ENCODE measurements at regions not wholly inside any gene's neighbourhood (a gene's known extent, or its start where the extent isn't known, plus 50 kb on each side); places are given as distances from the start of the nearest gene placed in this dataset.

GRCh38 chr4:35541146-35541887, 703.0 kb downstream of the ARAP2 start:
- no peak overlapping the region for H3K4me3 Mint-ChIP-seq (ENCODE audit: low read depth, unreplicated experiment)
- H3K9me3 Mint-ChIP-seq (ENCODE audit: low read depth, unreplicated experiment) = peaks cover 2% of the 10 kb centered on the region
- H3K27me3 Mint-ChIP-seq (ENCODE audit: unreplicated experiment) = no peaks in the 10 kb centered on the region
- no peak for DNase-seq
- H3K4me1 Mint-ChIP-seq (ENCODE audit: low read depth, unreplicated experiment) = no peaks in the 10 kb centered on the region
- intact Hi-C loops (cut with micrococcal nuclease; ENCODE audit: unreplicated experiment) = no loop called here
- CTCF ChIA-PET = no interaction called here
- no peaks in the 10 kb centered on the region for H3K36me3 Mint-ChIP-seq (ENCODE audit: insufficient read depth, unreplicated experiment)
- H3K27ac Mint-ChIP-seq (ENCODE audit: unreplicated experiment) = no peak overlapping the region
- TF ChIP-seq CTCF (IDR thresholded peaks at IDR 0.05; ENCODE audit: unreplicated experiment) = no peak
- BruUV-seq (replicated peaks) = no TSS peak

- no peak for TF ChIP-seq CTCF (IDR thresholded peaks at IDR 0.05; ENCODE audit: unreplicated experiment)
- Mint-ChIP-seq H3K9me3 (ENCODE audit: low read depth, unreplicated experiment) (peaks cover 2% of the 10 kb centered on the region), H3K27me3 (ENCODE audit: unreplicated experiment) (no peaks in the 10 kb centered on the region), H3K4me1 (ENCODE audit: low read depth, unreplicated experiment) (no peaks in the 10 kb centered on the region), H3K36me3 (ENCODE audit: insufficient read depth, unreplicated experiment) (no peaks in the 10 kb centered on the region), H3K27ac (ENCODE audit: unreplicated experiment) (no peak overlapping the region), H3K4me3 (ENCODE audit: low read depth, unreplicated experiment) (no peak overlapping the region)
- no peak for DNase-seq
- CTCF ChIA-PET = no interaction called here
- intact Hi-C loops (cut with micrococcal nuclease; ENCODE audit: unreplicated experiment) = no loop called here
- no TSS peak for BruUV-seq (replicated peaks)
Measured at GRCh38 chr4:35541888-35542213, 702.5 kb downstream of the ARAP2 start.

- BruUV-seq (replicated peaks) = no TSS peak
- Mint-ChIP-seq H3K36me3 (ENCODE audit: insufficient read depth, unreplicated experiment) (no peaks in the 10 kb centered on the region), H3K4me3 (ENCODE audit: low read depth, unreplicated experiment) (no peak overlapping the region), H3K27me3 (ENCODE audit: unreplicated experiment) (no peaks in the 10 kb centered on the region), H3K9me3 (ENCODE audit: low read depth, unreplicated experiment) (peaks cover 2% of the 10 kb centered on the region), H3K4me1 (ENCODE audit: low read depth, unreplicated experiment) (no peaks in the 10 kb centered on the region), H3K27ac (ENCODE audit: unreplicated experiment) (no peak overlapping the region)
- no peak for TF ChIP-seq CTCF (IDR thresholded peaks at IDR 0.05; ENCODE audit: unreplicated experiment)
- CTCF ChIA-PET = no interaction called here
- no peak for DNase-seq
- intact Hi-C loops (cut with micrococcal nuclease; ENCODE audit: unreplicated experiment) = no loop called here
Measured at GRCh38 chr4:35548921-35549320, 695.4 kb downstream of the ARAP2 start.

GRCh38 chr4:35556387-35556786, 687.9 kb downstream of the ARAP2 start:
- Mint-ChIP-seq H3K36me3 (ENCODE audit: insufficient read depth, unreplicated experiment) (no peaks in the 10 kb centered on the region), H3K9me3 (ENCODE audit: low read depth, unreplicated experiment) (peaks cover 3% of the 10 kb centered on the region), H3K27me3 (ENCODE audit: unreplicated experiment) (no peaks in the 10 kb centered on the region), H3K4me1 (ENCODE audit: low read depth, unreplicated experiment) (no peaks in the 10 kb centered on the region), H3K27ac (ENCODE audit: unreplicated experiment) (no peak overlapping the region), H3K4me3 (ENCODE audit: low read depth, unreplicated experiment) (no peak overlapping the region)
- no peak for DNase-seq
- intact Hi-C loops (cut with micrococcal nuclease; ENCODE audit: unreplicated experiment) = no loop called here
- CTCF ChIA-PET = no interaction called here
- no peak for TF ChIP-seq CTCF (IDR thresholded peaks at IDR 0.05; ENCODE audit: unreplicated experiment)
- no TSS peak for BruUV-seq (replicated peaks)

All from Calu3 (cell line).